Progenitor cell of endocrine pancreas (in vitro differentiated cells): ENCODE measurements at regions not wholly inside any gene's neighbourhood (a gene's known extent, or its start where the extent isn't known, plus 50 kb on each side); places are given as distances from the start of the nearest gene placed in this dataset.

Experiments
- DNase-seq: peaks from one replicate; pipeline ENCODE4 v3.0.0; 2021; ENCODE audit warnings: low spot score; ENCODE audit not compliant: unreplicated experiment
- H3K27ac Mint-ChIP-seq: 2 replicates; pipeline ENCODE4 v1.8.0; 2021; ENCODE audit warnings: mild to moderate bottlenecking, moderate library complexity, mixed read lengths
- H3K27me3 Mint-ChIP-seq: 2 replicates; pipeline ENCODE4 v1.8.0; 2021; ENCODE audit warnings: mixed read lengths
- H3K36me3 Mint-ChIP-seq: 2 replicates; pipeline ENCODE4 v1.8.0; 2022; ENCODE audit warnings: mixed read lengths; ENCODE audit not compliant: insufficient read depth
- H3K4me1 Mint-ChIP-seq: 2 replicates; pipeline ENCODE4 v1.8.0; 2021; ENCODE audit warnings: low read depth, mixed read lengths
- H3K4me3 Mint-ChIP-seq: 2 replicates; pipeline ENCODE4 v1.8.0; 2021; ENCODE audit warnings: low read depth, mild to moderate bottlenecking, moderate library complexity, mixed read lengths
- H3K9me3 Mint-ChIP-seq: 2 replicates; pipeline ENCODE4 v1.8.0; 2021; ENCODE audit warnings: low read depth, mixed read lengths
- CTCF ChIP-seq: fragments of 200-600 bp; sonication (generic); IDR thresholded peaks from one replicate; pipeline ENCODE4 v1.5.0; 2021; ENCODE audit warnings: antibody characterized with exemption, mild to moderate bottlenecking; ENCODE audit not compliant: unreplicated experiment

GRCh38 chr4:14265651-14266050 lies 638.1 kb upstream of the BOD1L1 start:
- Mint-ChIP-seq H3K27ac (no peak overlapping the region), H3K36me3 (no peaks in the 10 kb centered on the region), H3K4me1 (no peaks in the 10 kb centered on the region), H3K4me3 (no peak overlapping the region), H3K9me3 (no peaks in the 10 kb centered on the region), H3K27me3 (no peaks in the 10 kb centered on the region)
- no peak for DNase-seq
- TF ChIP-seq CTCF, result no peak

- TF ChIP-seq CTCF, result no peak
- H3K36me3 Mint-ChIP-seq, result no peaks in the 10 kb centered on the region
- no peaks in the 10 kb centered on the region for H3K4me1 Mint-ChIP-seq
- DNase-seq, result no peak
- H3K4me3 Mint-ChIP-seq, result no peak overlapping the region
- H3K27me3 Mint-ChIP-seq, result no peaks in the 10 kb centered on the region
- H3K27ac Mint-ChIP-seq, result no peak overlapping the region
- H3K9me3 Mint-ChIP-seq, result no peaks in the 10 kb centered on the region
These were observed 640.0 kb upstream of the BOD1L1 start for GRCh38 chr4:14267373-14268060.

DNA sequence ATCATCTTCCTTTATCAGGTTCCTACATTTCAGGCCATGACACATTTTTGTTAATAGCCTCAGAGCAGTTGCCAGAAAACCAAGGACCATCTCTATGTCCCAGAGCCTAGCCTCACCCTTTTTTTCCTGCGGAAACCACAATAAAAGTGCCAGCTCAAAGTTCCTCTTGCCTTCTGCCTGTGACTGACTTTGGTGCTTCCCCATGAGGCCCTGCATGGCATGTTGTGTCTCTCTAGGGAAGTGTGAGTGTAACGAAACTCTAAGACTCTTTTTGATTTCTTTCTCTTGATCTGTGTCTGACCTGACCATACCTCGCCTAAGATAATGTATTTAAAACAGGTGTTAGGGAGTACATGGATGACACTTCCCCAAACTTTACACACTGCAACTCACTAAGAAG lies 642.3 kb upstream of the BOD1L1 start:
- TF ChIP-seq CTCF, result no peak
- peaks cover 1% of the 10 kb centered on the region for H3K4me1 Mint-ChIP-seq
- DNase-seq, result no peak
- no peaks in the 10 kb centered on the region for H3K9me3 Mint-ChIP-seq
- no peak overlapping the region for H3K4me3 Mint-ChIP-seq
- H3K27me3 Mint-ChIP-seq, result no peaks in the 10 kb centered on the region
- H3K36me3 Mint-ChIP-seq, result no peaks in the 10 kb centered on the region
- H3K27ac Mint-ChIP-seq, result no peak overlapping the region

DNA sequence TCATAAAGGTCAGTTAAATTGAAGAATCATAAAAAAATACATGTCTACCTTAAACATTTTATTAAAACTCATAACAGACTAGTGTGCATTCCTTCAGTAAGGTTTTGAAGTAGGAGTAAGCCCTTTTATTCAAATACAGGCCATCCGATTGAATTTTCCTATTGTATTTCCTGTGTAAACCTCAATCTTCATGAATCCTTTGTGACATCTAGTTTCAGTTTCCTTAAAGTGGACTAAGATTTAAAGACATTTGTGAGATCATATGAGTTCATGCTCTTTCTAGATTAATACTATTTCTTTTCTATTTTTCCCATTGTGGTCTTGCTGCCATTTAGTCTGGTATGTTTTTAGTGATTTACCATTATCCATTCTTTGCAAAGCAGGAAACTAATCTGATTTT lies 644.7 kb upstream of the BOD1L1 start:
- Mint-ChIP-seq H3K4me1 (peaks cover 1% of the 10 kb centered on the region), H3K4me3 (no peak overlapping the region), H3K36me3 (no peaks in the 10 kb centered on the region), H3K9me3 (peaks cover 8% of the 10 kb centered on the region), H3K27ac (no peak overlapping the region), H3K27me3 (no peaks in the 10 kb centered on the region)
- no peak for DNase-seq
- no peak for TF ChIP-seq CTCF

DNA sequence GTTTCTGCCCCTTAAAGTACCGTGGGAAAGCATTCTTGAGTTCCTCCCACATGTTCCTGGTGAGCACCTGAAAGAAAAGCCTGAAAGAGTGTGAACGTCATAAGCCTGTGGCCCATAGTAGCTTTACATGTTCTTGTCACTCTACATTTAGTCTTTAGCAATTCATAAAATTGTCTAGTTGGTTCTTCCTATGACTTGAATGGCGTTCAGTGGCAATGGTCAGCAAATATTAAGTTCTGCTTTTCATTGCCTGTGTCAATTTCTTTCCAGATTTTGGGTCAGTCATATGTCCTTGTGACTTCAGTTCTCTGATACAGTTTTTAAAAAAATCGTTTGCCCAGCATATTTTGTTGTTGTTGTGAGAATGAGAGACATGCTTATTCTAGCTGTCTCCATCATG lies 650.0 kb upstream of the BOD1L1 start:
- Mint-ChIP-seq H3K36me3 (no peaks in the 10 kb centered on the region), H3K4me1 (peaks cover 1% of the 10 kb centered on the region), H3K27ac (no peak overlapping the region), H3K4me3 (no peak overlapping the region), H3K9me3 (peaks cover 8% of the 10 kb centered on the region), H3K27me3 (no peaks in the 10 kb centered on the region)
- no peak for DNase-seq
- no peak for TF ChIP-seq CTCF
